H1 (cell line): ENCODE measurements at regions not wholly inside any gene's neighbourhood (a gene's known extent, or its start where the extent isn't known, plus 50 kb on each side); places are given as distances from the start of the nearest gene placed in this dataset.

Experiments used
- KDM5A ChIP-seq: fragments of 200-600 bp; IDR thresholded peaks from 2 replicates; pipeline ENCODE4 v1.7.1; 2012; ENCODE audit warnings: mild to moderate bottlenecking, low read length, inconsistent platforms, mixed read lengths

- no peak for TF ChIP-seq KDM5A
- TF ChIP-seq, all 59 proteins: peak for 0
These were observed 1517.7 kb upstream of the CDH8 start (continued) for GRCh38 chr16:63553980-63554379.
